AG04449 (cell line): ENCODE measurements at regions not wholly inside any gene's neighbourhood (a gene's known extent, or its start where the extent isn't known, plus 50 kb on each side); places are given as distances from the start of the nearest gene placed in this dataset.

Experiments used
- CTCF ChIA-PET: fragments of 350-600 bp; formaldehyde crosslinking; extraction: SDS; loops from one replicate; lab custom pipeline; 2021; ENCODE audit warnings: antibody characterized with exemption; lab: Yijun Ruan, JAX
- POLR2A ChIA-PET: fragments of 400-600, 350-600 bp; formaldehyde crosslinking; extraction: SDS; loops from one replicate; lab custom pipeline; 2020; ENCODE audit warnings: antibody characterized with exemption, inconsistent platforms; lab: Yijun Ruan, JAX
- DNase-seq: peaks from one replicate; pipeline ENCODE4 v3.0.0-alpha.2; 2010; ENCODE audit warnings: low read depth, low spot score
- H3K4me3 ChIP-seq: 2 replicates; pipeline ENCODE4 v1.5.1; 2011; ENCODE audit warnings: low read depth, mild to moderate bottlenecking, control low read depth, low read length
- CTCF ChIP-seq: IDR thresholded peaks from one replicate; pipeline ENCODE4 v1.5.1; 2011; ENCODE audit warnings: mild to moderate bottlenecking, moderate library complexity, low read length, control low read depth, inconsistent platforms; ENCODE audit not compliant: insufficient read depth; ENCODE audit errors: missing control alignments

GRCh38 chr16:79305074-79305473 is 295.5 kb downstream of the MAF start:
- CTCF ChIA-PET, result no interaction called here
- no peak overlapping the region for H3K4me3 ChIP-seq
- DNase-seq, result no peak
- no peak for TF ChIP-seq CTCF
- POLR2A ChIA-PET, result no interaction called here

- no peak for DNase-seq
- ChIA-PET CTCF (no interaction called here), POLR2A (no interaction called here)
- no peak for TF ChIP-seq CTCF
- H3K4me3 ChIP-seq, result no peak overlapping the region
Measured at GRCh38 chr16:79303959-79304387, 296.6 kb downstream of the MAF start.

- no peak overlapping the region for H3K4me3 ChIP-seq
- POLR2A ChIA-PET, result no interaction called here
- no peak for TF ChIP-seq CTCF
- CTCF ChIA-PET, result no interaction called here
- no peak for DNase-seq
Measured at GRCh38 chr16:79303206-79303605, 297.3 kb downstream of the MAF start.

GRCh38 chr16:79302731-79303130 is 297.8 kb downstream of the MAF start:
- TF ChIP-seq CTCF, result no peak
- no peak for DNase-seq
- CTCF ChIA-PET, result no interaction called here
- no peak overlapping the region for H3K4me3 ChIP-seq
- POLR2A ChIA-PET, result no interaction called here

GRCh38 chr16:79301051-79301450 is 299.5 kb downstream of the MAF start:
- H3K4me3 ChIP-seq, result no peak overlapping the region
- POLR2A ChIA-PET, result no interaction called here
- no peak for TF ChIP-seq CTCF
- no peak for DNase-seq
- CTCF ChIA-PET, result no interaction called here

GRCh38 chr16:79298894-79299799 is 301.4 kb downstream of the MAF start:
- ChIA-PET POLR2A (no interaction called here), CTCF (no interaction called here)
- no peak overlapping the region for H3K4me3 ChIP-seq
- TF ChIP-seq CTCF, result no peak
- no peak for DNase-seq
